Right lobe of liver (tissue), 6 donors: ENCODE measurements at regions not wholly inside any gene's neighbourhood (a gene's known extent, or its start where the extent isn't known, plus 50 kb on each side); places are given as distances from the start of the nearest gene placed in this dataset.

ENCODE experiments used
- ATAC-seq, 4 donors: fragments of 200-7000 bp; cut with Tn5 transposase; one replicate each; pipeline ENCODE4 v1.9.1; 2020; ENCODE audit warnings: mild to moderate bottlenecking in 4 of 4, moderate library complexity in 4 of 4
- DNase-seq, 3 donors: peaks; one replicate each; pipeline ENCODE4 v3.0.0-alpha.2; 2020
- H3K27ac ChIP-seq, 3 donors: fragments of 200-600 bp; one replicate each; pipeline ENCODE4 v1.8.0; 2022
- H3K27me3 ChIP-seq, 2 donors: fragments of 200-600 bp; one replicate each; pipeline ENCODE4 v1.8.0; 2022
- H3K36me3 ChIP-seq, 4 donors: fragments of 200-600 bp; sonication (generic) in 1 of 4; one replicate each; pipeline versions ENCODE4 v1.5.1 to v1.8.0; 2017 to 2022; ENCODE audit warnings: control low read depth in 1 of 4
- H3K4me1 ChIP-seq, 4 donors: fragments of 200-600 bp; sonication (generic) in 1 of 4; one replicate each; pipeline versions ENCODE4 v1.5.1 to v1.8.0; 2017 to 2022; ENCODE audit warnings: control low read depth in 1 of 4
- H3K4me3 ChIP-seq, 3 donors: fragments of 200-600 bp; one replicate each; pipeline ENCODE4 v1.8.0; 2022
- H3K9me3 ChIP-seq, 4 donors: fragments of 200-600 bp; sonication (generic) in 1 of 4; one replicate each; pipeline versions ENCODE4 v1.5.1 to v1.8.0; 2017 to 2022; ENCODE audit warnings: control low read depth in 1 of 4
- POLR2A ChIP-seq: fragments of 450-650 bp; IDR thresholded peaks from one replicate; pipeline ENCODE4 v1.6.1; 2017; ENCODE audit warnings: antibody characterized with exemption, mild to moderate bottlenecking
- WGBS: methylation state at CpG from one replicate; pipeline ENCODE4 v1.1.6; 2018; ENCODE audit warnings: low coverage, low lambda C conversion rate; ENCODE audit not compliant: insufficient coverage; ENCODE audit errors: missing lambda C conversion rate; 5-methylcytosine and 5-hydroxymethylcytosine counted together
- intact Hi-C, 2 donors: fragments of 100-400 bp; cut with DNase I; formaldehyde crosslinking; loops; one replicate each; pipeline versions ENCODE4 v1.11.2 to v1.14.1; 2022
- TF ChIP-seq, protein P1 (sequence below), 4 donors: fragments of 200-600 bp in 3 of 4; fragments of 450-650 bp in 1 of 4; IDR thresholded peaks; one replicate each; pipeline versions ENCODE4 v1.5.1 to v1.8.0; 2016 to 2022; ENCODE audit warnings: antibody characterized with exemption in 4 of 4, mild to moderate bottlenecking in 2 of 4
- donor health status: DM: no; HTN: yes; CAD: no.
- donor health status: DM: no; HTN: no; CAD: no.
- donor health status: DM: no; HTN: no; CAD: no.
- donor health status: DM: no; HTN: yes; CAD: no.
- donor health status: DM: no; HTN: yes; CAD: no.

DNA sequence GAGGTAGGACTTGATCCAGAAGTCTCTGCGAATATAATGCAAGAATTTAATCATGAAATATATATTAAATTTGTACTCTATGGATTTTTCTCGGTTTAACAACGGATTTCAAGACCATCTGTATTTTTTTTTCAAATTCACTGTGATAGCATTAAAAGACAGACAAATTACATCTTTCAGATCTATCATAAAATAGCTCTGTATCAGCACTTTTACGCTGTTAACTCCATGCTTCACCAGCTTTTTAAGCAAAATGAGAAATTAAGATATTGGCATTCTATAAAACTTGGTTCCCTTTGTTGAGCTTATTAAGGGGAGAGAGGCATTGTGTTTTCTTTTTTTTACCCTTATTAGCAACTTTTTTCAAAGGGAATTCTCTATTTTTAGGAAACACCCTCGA lies 1377.6 kb upstream of the NXPH2 start:
- no peak overlapping the region for H3K4me3 ChIP-seq
- H3K9me3 ChIP-seq: no peaks in the 10 kb centered on the region
- 39% methylated on average over 5 of the region's 5 CpGs for WGBS
- H3K36me3 ChIP-seq: no peaks in the 10 kb centered on the region
- intact Hi-C loops: no loop called here
- no peak overlapping the region for H3K27ac ChIP-seq
- TF ChIP-seq, protein P1, sequence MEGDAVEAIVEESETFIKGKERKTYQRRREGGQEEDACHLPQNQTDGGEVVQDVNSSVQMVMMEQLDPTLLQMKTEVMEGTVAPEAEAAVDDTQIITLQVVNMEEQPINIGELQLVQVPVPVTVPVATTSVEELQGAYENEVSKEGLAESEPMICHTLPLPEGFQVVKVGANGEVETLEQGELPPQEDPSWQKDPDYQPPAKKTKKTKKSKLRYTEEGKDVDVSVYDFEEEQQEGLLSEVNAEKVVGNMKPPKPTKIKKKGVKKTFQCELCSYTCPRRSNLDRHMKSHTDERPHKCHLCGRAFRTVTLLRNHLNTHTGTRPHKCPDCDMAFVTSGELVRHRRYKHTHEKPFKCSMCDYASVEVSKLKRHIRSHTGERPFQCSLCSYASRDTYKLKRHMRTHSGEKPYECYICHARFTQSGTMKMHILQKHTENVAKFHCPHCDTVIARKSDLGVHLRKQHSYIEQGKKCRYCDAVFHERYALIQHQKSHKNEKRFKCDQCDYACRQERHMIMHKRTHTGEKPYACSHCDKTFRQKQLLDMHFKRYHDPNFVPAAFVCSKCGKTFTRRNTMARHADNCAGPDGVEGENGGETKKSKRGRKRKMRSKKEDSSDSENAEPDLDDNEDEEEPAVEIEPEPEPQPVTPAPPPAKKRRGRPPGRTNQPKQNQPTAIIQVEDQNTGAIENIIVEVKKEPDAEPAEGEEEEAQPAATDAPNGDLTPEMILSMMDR (IDR thresholded peaks at IDR 0.05): no peak
- TF ChIP-seq POLR2A: no peak
- DNase-seq (no peak), ATAC-seq (no peak)
- no peaks in the 10 kb centered on the region for H3K27me3 ChIP-seq
- no peaks in the 10 kb centered on the region for H3K4me1 ChIP-seq

DNA sequence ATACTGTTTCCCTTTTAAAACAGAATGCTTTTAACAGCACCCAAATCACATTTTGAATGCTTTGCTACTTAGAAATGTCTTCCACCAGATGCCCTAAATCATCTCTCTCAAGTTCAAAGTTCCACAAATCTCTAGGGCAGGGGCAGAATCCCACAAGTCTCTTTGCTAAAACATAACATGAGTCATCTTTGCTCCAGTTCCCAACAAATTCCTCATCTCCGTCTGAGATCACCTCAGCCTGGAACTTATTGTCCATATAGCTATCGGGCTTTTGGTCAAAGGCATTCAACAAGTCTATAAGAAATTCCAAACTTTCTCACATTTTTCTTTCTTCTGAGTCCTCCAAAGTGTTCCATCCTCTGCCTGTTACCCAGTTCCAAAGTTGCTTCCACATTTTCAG lies 1374.5 kb upstream of the NXPH2 start:
- no peaks in the 10 kb centered on the region for H3K4me1 ChIP-seq
- no peak overlapping the region for H3K4me3 ChIP-seq
- TF ChIP-seq, protein P1 (IDR thresholded peaks at IDR 0.05): no peak
- no peaks in the 10 kb centered on the region for H3K36me3 ChIP-seq
- ATAC-seq (no peak), DNase-seq (no peak)
- intact Hi-C loops: no loop called here
- H3K9me3 ChIP-seq: no peaks in the 10 kb centered on the region
- H3K27me3 ChIP-seq: no peaks in the 10 kb centered on the region
- H3K27ac ChIP-seq: no peak overlapping the region
- WGBS: 58% methylated on average over 2 of the region's 2 CpGs

DNA sequence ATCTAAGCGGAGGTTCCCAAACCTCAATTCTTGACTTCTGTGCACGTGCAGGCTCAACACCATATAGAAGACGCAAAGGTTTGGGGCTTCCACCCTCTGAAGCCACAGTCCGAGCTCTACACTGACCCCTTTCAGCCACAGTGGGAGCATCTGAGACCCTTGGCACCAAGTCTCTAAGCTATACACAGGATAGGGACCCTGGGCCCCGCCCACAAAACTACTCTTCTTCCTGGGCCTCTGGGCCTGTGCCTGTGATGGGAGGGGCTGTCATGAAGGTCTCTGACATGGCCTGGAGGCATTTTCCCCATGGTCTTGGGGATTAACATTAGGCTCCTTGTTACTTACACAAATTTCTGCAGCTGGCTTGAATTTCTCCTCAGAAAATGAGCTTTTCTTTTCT lies 1374.1 kb upstream of the NXPH2 start:
- WGBS: 62% methylated on average over 4 of the region's 5 CpGs
- Histone ChIP-seq H3K9me3 (no peaks in the 10 kb centered on the region), H3K27me3 (no peaks in the 10 kb centered on the region), H3K4me1 (no peaks in the 10 kb centered on the region), H3K4me3 (no peak overlapping the region), H3K27ac (no peak overlapping the region), H3K36me3 (no peaks in the 10 kb centered on the region)
- ATAC-seq (no peak), DNase-seq (peak in 1 of 3 donors; percentile 39)
- TF ChIP-seq, protein P1 (IDR thresholded peaks at IDR 0.05): no peak
- TF ChIP-seq POLR2A: no peak
- intact Hi-C loops: no loop called here

DNA sequence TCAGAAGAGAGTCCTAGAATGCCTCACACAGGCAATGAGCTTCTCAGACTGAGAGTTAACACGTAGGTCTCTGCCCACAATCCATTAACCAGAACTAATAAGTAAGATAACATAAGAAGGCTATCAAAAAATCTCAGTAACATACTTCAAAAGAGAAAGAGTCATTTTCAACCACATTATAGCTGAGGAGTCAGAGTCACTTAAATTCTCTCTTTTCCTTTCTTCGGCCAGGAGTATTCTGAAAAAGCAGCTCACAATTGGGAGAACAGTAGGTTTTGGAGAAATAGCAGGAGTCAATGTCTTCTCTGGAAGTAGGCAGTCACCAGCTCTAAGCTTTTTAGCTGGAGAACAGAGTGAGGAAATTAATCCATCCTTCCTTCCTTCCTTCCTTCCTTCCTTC lies 1364.4 kb upstream of the NXPH2 start:
- Histone ChIP-seq H3K27me3 (no peaks in the 10 kb centered on the region), H3K36me3 (no peaks in the 10 kb centered on the region), H3K9me3 (no peaks in the 10 kb centered on the region), H3K4me3 (no peak overlapping the region), H3K27ac (no peak overlapping the region), H3K4me1 (no peaks in the 10 kb centered on the region)
- ATAC-seq (no peak), DNase-seq (no peak)
- WGBS: 28% methylated on average over 2 of the region's 2 CpGs
- TF ChIP-seq POLR2A: no peak
- TF ChIP-seq, protein P1 (IDR thresholded peaks at IDR 0.05): no peak
- intact Hi-C loops: no loop called here

DNA sequence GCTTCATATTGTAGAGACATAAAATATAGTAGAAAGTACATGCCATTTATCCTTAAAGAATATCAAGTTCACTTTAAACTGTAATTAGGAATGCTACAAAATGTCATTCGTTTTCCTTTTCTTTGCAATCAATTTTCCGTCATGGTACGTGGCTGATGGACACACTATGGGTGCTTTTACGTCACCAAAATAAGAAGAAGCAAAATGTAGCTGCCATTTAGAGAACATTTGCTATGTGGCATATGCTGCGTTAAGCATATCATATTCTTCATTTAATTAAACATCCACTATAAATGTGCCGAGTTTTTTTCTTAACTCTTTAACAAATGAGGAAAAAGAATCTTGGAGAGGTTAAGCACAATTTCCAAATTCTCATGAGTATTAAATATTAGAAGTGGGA lies 1358.5 kb upstream of the NXPH2 start:
- no peaks in the 10 kb centered on the region for H3K36me3 ChIP-seq
- H3K4me1 ChIP-seq: no peaks in the 10 kb centered on the region
- DNase-seq (no peak), ATAC-seq (no peak)
- intact Hi-C loops: no loop called here
- H3K27me3 ChIP-seq: no peaks in the 10 kb centered on the region
- H3K9me3 ChIP-seq: no peaks in the 10 kb centered on the region
- H3K4me3 ChIP-seq: no peak overlapping the region
- TF ChIP-seq, protein P1 (IDR thresholded peaks at IDR 0.05): no peak
- TF ChIP-seq POLR2A: no peak
- H3K27ac ChIP-seq: no peak overlapping the region
- WGBS: 57% methylated on average over 6 of the region's 6 CpGs
